HEK293T (cell line): ENCODE measurements at regions not wholly inside any gene's neighbourhood (a gene's known extent, or its start where the extent isn't known, plus 50 kb on each side); places are given as distances from the start of the nearest gene placed in this dataset.

Experiments used
- CTCF ChIA-PET: fragments of 350-600 bp; formaldehyde crosslinking; extraction: SDS; loops from one replicate; lab custom pipeline; 2021; ENCODE audit warnings: antibody characterized with exemption, inconsistent platforms; lab: Yijun Ruan, JAX
- POLR2A ChIA-PET: fragments of 350-600 bp; formaldehyde crosslinking; extraction: SDS; loops from one replicate; lab custom pipeline; 2020; ENCODE audit warnings: antibody characterized with exemption, inconsistent platforms; lab: Yijun Ruan, JAX
- DNase-seq: peaks from one replicate; pipeline ENCODE4 v3.0.0; 2012; ENCODE audit warnings: mixed read lengths; ENCODE audit errors: extremely low spot score
- ARNT ChIP-seq: fragments of 450-650 bp; IDR thresholded peaks from 2 replicates; pipeline ENCODE4 v1.6.1; 2017; ENCODE audit warnings: mild to moderate bottlenecking
- BHLHE40 ChIP-seq: fragments of 450-650 bp; IDR thresholded peaks from 2 replicates; pipeline ENCODE4 v1.6.1; 2016; ENCODE audit warnings: mild to moderate bottlenecking, moderate library complexity, borderline replicate concordance
- CTBP1 ChIP-seq: fragments of 450-650 bp; IDR thresholded peaks from 2 replicates; pipeline ENCODE4 v1.6.1; 2016; ENCODE audit warnings: borderline replicate concordance
- ELF4 ChIP-seq: fragments of 450-650 bp; IDR thresholded peaks from 2 replicates; pipeline ENCODE4 v1.6.1; 2017; ENCODE audit warnings: antibody characterized with exemption
- FOXA1 ChIP-seq: fragments of 450-650 bp; IDR thresholded peaks from 2 replicates; pipeline ENCODE4 v1.6.1; 2016; ENCODE audit warnings: mild to moderate bottlenecking
- FOXK2 ChIP-seq: fragments of 450-650 bp; IDR thresholded peaks from 2 replicates; pipeline ENCODE4 v1.6.1; 2016; ENCODE audit warnings: mild to moderate bottlenecking
- FOXM1 ChIP-seq: fragments of 450-650 bp; IDR thresholded peaks from 2 replicates; pipeline ENCODE4 v1.6.1; 2017; ENCODE audit warnings: mild to moderate bottlenecking, borderline replicate concordance
- HDGF ChIP-seq: fragments of 450-650 bp; IDR thresholded peaks from 2 replicates; pipeline ENCODE4 v1.6.1; 2017; ENCODE audit warnings: antibody characterized with exemption, borderline replicate concordance
- L3MBTL2 ChIP-seq: fragments of 450-650 bp; conservative IDR thresholded peaks from 2 replicates; pipeline ENCODE4 v1.6.1; 2016; ENCODE audit warnings: mild to moderate bottlenecking
- LEF1 ChIP-seq: fragments of 450-650 bp; IDR thresholded peaks from 2 replicates; pipeline ENCODE4 v1.6.1; 2017; ENCODE audit warnings: mild to moderate bottlenecking, borderline replicate concordance
- NFRKB ChIP-seq: fragments of 450-650 bp; IDR thresholded peaks from 2 replicates; pipeline ENCODE4 v1.6.1; 2016; ENCODE audit warnings: mild to moderate bottlenecking, moderate library complexity
- SP1 ChIP-seq: fragments of 450-650 bp; IDR thresholded peaks from 2 replicates; pipeline ENCODE4 v1.6.1; 2017
- SUZ12 ChIP-seq: fragments of 450-650 bp; IDR thresholded peaks from 2 replicates; pipeline ENCODE4 v1.6.1; 2016; ENCODE audit warnings: mild to moderate bottlenecking
- TARDBP ChIP-seq: fragments of 450-650 bp; IDR thresholded peaks from 2 replicates; pipeline ENCODE4 v1.6.1; 2016
- ZNF384 ChIP-seq: fragments of 450-650 bp; IDR thresholded peaks from 2 replicates; pipeline ENCODE4 v1.6.1; 2016
- TF ChIP-seq, protein P1 (sequence below): fragments of 450-650 bp; IDR thresholded peaks from 2 replicates; pipeline ENCODE4 v1.6.1; 2016

GRCh38 chr20:16209951-16210361 lies 363.3 kb downstream of the KIF16B start:
- TF ChIP-seq ELF4: no peak
- no peak for TF ChIP-seq L3MBTL2
- TF ChIP-seq ZNF384: no peak
- no peak for TF ChIP-seq SUZ12
- TF ChIP-seq ARNT: no peak
- TF ChIP-seq, protein P1, sequence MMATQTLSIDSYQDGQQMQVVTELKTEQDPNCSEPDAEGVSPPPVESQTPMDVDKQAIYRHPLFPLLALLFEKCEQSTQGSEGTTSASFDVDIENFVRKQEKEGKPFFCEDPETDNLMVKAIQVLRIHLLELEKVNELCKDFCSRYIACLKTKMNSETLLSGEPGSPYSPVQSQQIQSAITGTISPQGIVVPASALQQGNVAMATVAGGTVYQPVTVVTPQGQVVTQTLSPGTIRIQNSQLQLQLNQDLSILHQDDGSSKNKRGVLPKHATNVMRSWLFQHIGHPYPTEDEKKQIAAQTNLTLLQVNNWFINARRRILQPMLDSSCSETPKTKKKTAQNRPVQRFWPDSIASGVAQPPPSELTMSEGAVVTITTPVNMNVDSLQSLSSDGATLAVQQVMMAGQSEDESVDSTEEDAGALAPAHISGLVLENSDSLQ: no peak
- no peak for TF ChIP-seq HDGF
- no peak for TF ChIP-seq TARDBP
- TF ChIP-seq BHLHE40: no peak
- TF ChIP-seq LEF1: no peak
- no peak for TF ChIP-seq NFRKB
- TF ChIP-seq FOXA1: no peak
- no peak for TF ChIP-seq FOXK2
- no peak for TF ChIP-seq FOXM1
- no peak for DNase-seq
- ChIA-PET CTCF (no interaction called here), POLR2A (no interaction called here)

DNA sequence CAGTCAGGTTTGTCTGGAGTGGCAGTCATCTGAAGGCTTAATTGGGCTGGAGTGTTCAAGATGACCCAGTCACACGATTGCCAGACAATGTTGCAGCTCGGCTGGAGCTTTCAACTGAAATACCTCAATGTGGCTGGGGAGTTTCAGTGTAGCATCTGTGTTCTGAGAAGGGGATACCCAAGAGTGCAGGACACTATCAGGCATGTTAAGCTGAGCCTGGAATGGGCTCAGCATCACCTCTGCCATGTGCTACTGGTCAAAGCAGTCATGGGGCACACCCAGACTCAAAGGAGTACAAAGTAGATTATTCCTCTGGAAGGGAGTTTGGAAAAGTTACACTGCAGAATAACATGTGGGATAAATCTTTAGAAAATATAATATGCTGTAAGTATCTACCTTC lies 363.9 kb downstream of the KIF16B start:
- TF ChIP-seq SP1 (no peak), SUZ12 (no peak), ARNT (no peak), HDGF (no peak), FOXM1 (no peak), ZNF384 (no peak), ELF4 (no peak), FOXK2 (no peak)
- CTCF ChIA-PET: interaction anchor here (0.6 kb wide), 1 partner anchor 267 kb away, joined by 3 read pairs; no protein-coding TSS in a partner anchor
- DNase-seq: no peak
- POLR2A ChIA-PET: no interaction called here

GRCh38 chr20:16208443-16208842 lies 364.8 kb downstream of the KIF16B start:
- no peak for TF ChIP-seq FOXA1
- no peak for TF ChIP-seq FOXK2
- TF ChIP-seq NFRKB: no peak
- DNase-seq: no peak
- ChIA-PET POLR2A (no interaction called here), CTCF (no interaction called here)

GRCh38 chr20:16206817-16207216 lies 366.4 kb downstream of the KIF16B start:
- TF ChIP-seq L3MBTL2 (no peak), TARDBP (no peak), ELF4 (no peak), ZNF384 (no peak), FOXK2 (no peak), HDGF (no peak), BHLHE40 (no peak), SUZ12 (no peak), LEF1 (no peak)
- TF ChIP-seq, protein P1: no peak
- no peak for DNase-seq
- ChIA-PET CTCF (no interaction called here), POLR2A (no interaction called here)

DNA sequence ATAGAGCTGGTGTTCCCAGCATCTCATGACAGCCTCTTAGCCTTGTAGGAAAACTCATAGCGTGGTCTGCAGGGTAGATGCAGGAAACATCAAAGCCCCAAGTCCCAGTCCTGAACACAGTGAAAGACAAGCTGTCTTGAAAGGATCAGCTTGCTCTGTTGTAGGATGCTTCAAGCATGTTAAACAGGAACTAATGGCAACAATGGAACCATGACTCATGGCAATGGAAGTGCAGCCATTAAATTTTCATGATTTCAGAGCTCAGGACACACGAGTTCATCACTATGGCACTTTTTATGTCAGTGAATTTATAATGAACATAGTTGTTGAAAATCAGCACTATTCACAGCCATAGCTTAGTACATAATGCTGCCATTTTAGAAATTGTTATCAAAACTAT lies 367.7 kb downstream of the KIF16B start:
- POLR2A ChIA-PET: no interaction called here
- no peak for TF ChIP-seq ARNT
- no peak for TF ChIP-seq TARDBP
- TF ChIP-seq CTBP1: no peak
- no peak for TF ChIP-seq L3MBTL2
- no peak for TF ChIP-seq SUZ12
- TF ChIP-seq, protein P1: no peak
- DNase-seq: no peak
- CTCF ChIA-PET: no interaction called here

DNA sequence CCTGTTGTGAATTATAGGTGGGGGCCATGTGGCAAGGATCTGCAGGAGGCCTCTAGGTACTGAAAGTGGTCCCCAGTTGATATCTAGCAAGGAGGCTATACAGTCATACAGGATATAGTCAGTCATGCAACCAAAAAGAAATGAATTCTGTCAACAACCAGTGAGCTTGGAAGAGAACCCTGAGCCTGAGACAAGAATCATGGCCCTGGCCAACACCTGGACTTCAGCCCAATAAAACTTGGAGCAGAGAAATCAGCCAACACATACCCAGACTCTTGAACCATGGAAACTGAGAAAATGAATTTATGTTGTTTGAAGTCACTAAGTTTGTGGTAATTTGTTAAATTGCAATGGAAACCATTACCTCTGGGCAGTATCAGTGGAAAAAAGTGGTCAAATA lies 370.2 kb downstream of the KIF16B start:
- DNase-seq: no peak
- POLR2A ChIA-PET: no interaction called here
- no peak for TF ChIP-seq ELF4
- CTCF ChIA-PET: no interaction called here

DNA sequence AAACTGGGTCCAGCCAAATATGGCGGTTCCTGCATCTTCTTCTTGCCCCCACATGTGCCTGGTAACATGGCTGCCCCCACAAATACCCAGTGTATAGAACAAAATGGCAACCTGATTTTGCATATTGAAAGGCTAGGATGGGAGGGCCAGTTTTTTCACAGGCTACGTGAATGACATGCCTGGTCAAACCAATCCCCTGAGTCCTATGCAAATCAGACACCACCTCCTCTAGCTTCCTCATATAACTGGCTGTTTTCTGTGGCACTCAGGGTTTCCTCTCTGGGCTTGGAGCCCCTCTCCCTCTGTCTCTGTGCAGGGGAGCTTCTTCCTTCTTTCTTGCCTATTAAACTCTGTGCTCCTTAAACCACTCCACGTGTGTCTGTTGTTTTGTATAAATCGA lies 372.1 kb downstream of the KIF16B start:
- TF ChIP-seq, protein P1: no peak
- TF ChIP-seq ELF4 (no peak), HDGF (no peak), FOXA1 (no peak), NFRKB (no peak), FOXK2 (no peak), SUZ12 (no peak), FOXM1 (no peak), ARNT (no peak)
- ChIA-PET POLR2A (no interaction called here), CTCF (no interaction called here)
- DNase-seq: no peak
